Smooth muscle cell (in vitro differentiated cells): ENCODE measurements at regions not wholly inside any gene's neighbourhood (a gene's known extent, or its start where the extent isn't known, plus 50 kb on each side); places are given as distances from the start of the nearest gene placed in this dataset.

Experiments used
- DNase-seq: peaks from one replicate; lab custom pipeline; 2025; ENCODE audit not compliant: unreplicated experiment; lab: John Stamatoyannopoulos, UW
- H2AFZ ChIP-seq: fragments of 200-600 bp; sonication (generic); 2 replicates; pipeline ENCODE4 v1.6.0; 2016; ENCODE audit warnings: antibody characterized with exemption, low read depth, mild to moderate bottlenecking
- H3F3A ChIP-seq: fragments of 200-600 bp; sonication (generic); 2 replicates; pipeline ENCODE4 v1.6.0; 2017; ENCODE audit warnings: antibody characterized with exemption, low read depth
- H3K27ac ChIP-seq: fragments of 200-600 bp; sonication (generic); 2 replicates; pipeline ENCODE4 v1.5.1; 2016; ENCODE audit warnings: low read depth, mild to moderate bottlenecking
- H3K27me3 ChIP-seq: fragments of 200-600 bp; sonication (generic); 2 replicates; pipeline ENCODE4 v1.6.1; 2016; ENCODE audit warnings: low read depth, mild to moderate bottlenecking
- H3K36me3 ChIP-seq: fragments of 200-600 bp; sonication (generic); 2 replicates; pipeline ENCODE4 v1.5.1; 2016; ENCODE audit warnings: low read depth
- H3K4me1 ChIP-seq: fragments of 200-600 bp; sonication (generic); 2 replicates; pipeline ENCODE4 v1.5.1; 2016; ENCODE audit warnings: low read depth
- H3K4me2 ChIP-seq: fragments of 200-600 bp; sonication (generic); 2 replicates; pipeline ENCODE4 v1.6.0; 2016; ENCODE audit warnings: mild to moderate bottlenecking
- H3K4me3 ChIP-seq: fragments of 200-600 bp; sonication (generic); 2 replicates; pipeline ENCODE4 v1.5.1; 2016; ENCODE audit warnings: mild to moderate bottlenecking
- H3K79me2 ChIP-seq: fragments of 200-600 bp; sonication (generic); 2 replicates; pipeline ENCODE4 v1.6.0; 2016; ENCODE audit warnings: low read depth, mild to moderate bottlenecking
- H3K9ac ChIP-seq: fragments of 200-600 bp; sonication (generic); 2 replicates; pipeline ENCODE4 v1.6.0; 2016; ENCODE audit warnings: low read depth
- H3K9me3 ChIP-seq: fragments of 200-600 bp; sonication (generic); replicated peaks from 2 replicates; pipeline ENCODE4 v1.5.1; 2016; ENCODE audit warnings: low read depth
- H4K20me1 ChIP-seq: fragments of 200-600 bp; sonication (generic); 2 replicates; pipeline ENCODE4 v1.6.0; 2016; ENCODE audit warnings: low read depth
- CTCF ChIP-seq: fragments of 200-600 bp; sonication (generic); IDR thresholded peaks from 2 replicates; pipeline ENCODE4 v1.5.1; 2017; ENCODE audit warnings: borderline replicate concordance, mild to moderate bottlenecking, antibody characterized with exemption; ENCODE audit not compliant: insufficient read depth, poor library complexity, severe bottlenecking
- WGBS: methylation state at CpG from one replicate; pipeline ENCODE4 v1.1.7; 2016; ENCODE audit warnings: low lambda C conversion rate; 5-methylcytosine and 5-hydroxymethylcytosine counted together

GRCh38 chr16:82567175-82567574, 59.6 kb upstream of the CDH13 start:
- H3K9me3 ChIP-seq = no peaks in the 10 kb centered on the region
- no peaks in the 10 kb centered on the region for H3K79me2 ChIP-seq
- H3K4me1 ChIP-seq = no peaks in the 10 kb centered on the region
- no peak overlapping the region for H2AFZ ChIP-seq
- no peak overlapping the region for H3K27ac ChIP-seq
- no peaks in the 10 kb centered on the region for H3F3A ChIP-seq
- no peak for DNase-seq
- no peaks in the 10 kb centered on the region for H3K36me3 ChIP-seq
- no peak for TF ChIP-seq CTCF
- 75% methylated on average over 5 of the region's 5 CpGs for WGBS
- H3K4me3 ChIP-seq = no peak overlapping the region
- no peaks in the 10 kb centered on the region for H3K27me3 ChIP-seq
- H4K20me1 ChIP-seq = no peaks in the 10 kb centered on the region
- H3K9ac ChIP-seq = no peak overlapping the region
- no peak overlapping the region for H3K4me2 ChIP-seq

DNA sequence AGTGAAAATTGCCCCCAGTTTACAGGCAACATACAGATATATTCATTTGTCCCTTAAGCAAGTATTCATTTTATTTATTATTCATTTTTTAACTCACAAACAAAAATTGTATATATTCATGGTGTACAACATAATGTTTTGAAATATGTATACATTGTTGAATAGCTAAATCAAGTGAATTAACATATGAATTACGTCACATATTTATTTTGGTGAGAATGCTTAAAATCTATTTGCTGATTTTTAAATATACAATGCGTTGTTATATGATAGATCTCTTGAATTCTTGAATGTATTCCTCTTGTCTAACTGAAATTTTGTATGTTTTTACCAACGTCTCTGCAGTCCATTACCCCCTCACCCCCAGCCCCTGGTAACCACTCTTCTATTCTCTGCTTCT, 63.4 kb upstream of the CDH13 start:
- no peaks in the 10 kb centered on the region for H4K20me1 ChIP-seq
- H3K9ac ChIP-seq = no peak overlapping the region
- no peak for DNase-seq
- H3K27me3 ChIP-seq = no peaks in the 10 kb centered on the region
- H3K4me1 ChIP-seq = no peaks in the 10 kb centered on the region
- no peak overlapping the region for H3K27ac ChIP-seq
- H2AFZ ChIP-seq = no peak overlapping the region
- H3F3A ChIP-seq = no peaks in the 10 kb centered on the region
- H3K4me3 ChIP-seq = no peak overlapping the region
- H3K36me3 ChIP-seq = no peaks in the 10 kb centered on the region
- WGBS = 88% methylated on average over 3 of the region's 3 CpGs
- TF ChIP-seq CTCF = no peak
- no peaks in the 10 kb centered on the region for H3K9me3 ChIP-seq
- H3K79me2 ChIP-seq = no peaks in the 10 kb centered on the region
- H3K4me2 ChIP-seq = no peak overlapping the region

- H3K36me3 ChIP-seq = no peaks in the 10 kb centered on the region
- H3K4me2 ChIP-seq = no peak overlapping the region
- no peaks in the 10 kb centered on the region for H3K4me1 ChIP-seq
- H3K9me3 ChIP-seq = no peaks in the 10 kb centered on the region
- H3K79me2 ChIP-seq = no peaks in the 10 kb centered on the region
- DNase-seq = no peak
- TF ChIP-seq CTCF = no peak
- H3K27me3 ChIP-seq = no peaks in the 10 kb centered on the region
- H3K4me3 ChIP-seq = no peak overlapping the region
- 90% methylated on average over 4 of the region's 4 CpGs for WGBS
- H4K20me1 ChIP-seq = no peaks in the 10 kb centered on the region
- H2AFZ ChIP-seq = no peak overlapping the region
- H3K27ac ChIP-seq = no peak overlapping the region
- H3F3A ChIP-seq = no peaks in the 10 kb centered on the region
- no peak overlapping the region for H3K9ac ChIP-seq
These were observed 64.5 kb upstream of the CDH13 start for GRCh38 chr16:82562183-82562683.

DNA sequence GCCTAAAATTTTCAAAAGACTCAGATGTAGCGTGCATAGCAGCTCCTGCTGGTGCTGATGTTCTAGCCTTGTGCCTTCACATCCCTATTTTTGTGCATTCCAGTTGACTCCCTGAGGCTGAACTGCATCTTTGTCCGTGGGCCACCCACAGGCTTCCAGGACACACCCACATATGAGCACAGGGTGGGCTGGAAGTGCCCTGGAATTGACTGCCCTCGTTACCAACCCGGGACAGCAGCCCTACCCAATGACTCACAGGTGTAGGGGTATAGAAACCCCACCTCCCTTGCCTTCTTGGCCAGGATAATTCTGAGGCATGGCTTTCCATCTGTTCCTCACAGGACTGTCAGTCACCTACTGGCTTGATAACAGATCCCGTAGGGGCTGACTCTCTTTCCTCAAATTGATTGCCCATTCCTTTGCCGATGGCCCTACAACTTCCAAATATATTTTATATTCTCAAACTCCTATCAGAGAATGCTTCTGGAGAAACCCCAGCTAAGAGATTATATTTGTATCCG, 65.9 kb upstream of the CDH13 start:
- Histone ChIP-seq H3K79me2 (no peaks in the 10 kb centered on the region), H4K20me1 (no peaks in the 10 kb centered on the region), H3K4me1 (no peaks in the 10 kb centered on the region), H3K27ac (no peak overlapping the region), H3K27me3 (no peaks in the 10 kb centered on the region), H2AFZ (no peak overlapping the region), H3K4me2 (no peak overlapping the region), H3K9me3 (no peaks in the 10 kb centered on the region), H3K36me3 (no peaks in the 10 kb centered on the region), H3F3A (no peaks in the 10 kb centered on the region), H3K9ac (no peak overlapping the region), H3K4me3 (no peak overlapping the region)
- DNase-seq = no peak
- 69% methylated on average over 7 of the region's 7 CpGs for WGBS
- TF ChIP-seq CTCF = no peak
